Duodenal mucosa (tissue), 2 donors: ENCODE measurements at regions not wholly inside any gene's neighbourhood (a gene's known extent, or its start where the extent isn't known, plus 50 kb on each side); places are given as distances from the start of the nearest gene placed in this dataset.
"Not testable (repeated sequence)": the region's sequence is repeated elsewhere in the genome, so short reads cannot be mapped to it uniquely, and the experiment has no call there.

ENCODE experiments used
- H3K27ac ChIP-seq: one replicate; pipeline ENCODE4 v1.7.0; 2013; ENCODE audit warnings: low read depth, low read length
- H3K27me3 ChIP-seq, 2 donors: one replicate each; pipeline ENCODE4 v1.7.0; 2013; ENCODE audit warnings: low read length in 2 of 2, control low read depth in 1 of 2; ENCODE audit not compliant: insufficient read depth in 2 of 2, control insufficient read depth in 1 of 2
- H3K36me3 ChIP-seq, 2 donors: one replicate each; pipeline ENCODE4 v1.7.0; 2013; ENCODE audit warnings: low read length in 2 of 2, control low read depth in 1 of 2; ENCODE audit not compliant: insufficient read depth in 2 of 2, control insufficient read depth in 1 of 2
- H3K4me1 ChIP-seq, 2 donors: one replicate each; pipeline ENCODE4 v1.7.0; 2013; ENCODE audit warnings: low read length in 2 of 2, control low read depth in 1 of 2; ENCODE audit not compliant: insufficient read depth in 2 of 2, control insufficient read depth in 1 of 2
- H3K4me3 ChIP-seq, 2 donors: one replicate each; pipeline ENCODE4 v1.7.0; 2013; ENCODE audit warnings: low read length in 2 of 2, low read depth in 1 of 2
- H3K9ac ChIP-seq, 2 donors: one replicate each; pipeline ENCODE4 v1.7.0; 2013; ENCODE audit warnings: low read length in 2 of 2, low read depth in 1 of 2
- H3K9me3 ChIP-seq, 2 donors: one replicate each; pipeline ENCODE4 v1.7.0; 2013; ENCODE audit warnings: low read length in 2 of 2, control low read depth in 1 of 2; ENCODE audit not compliant: control insufficient read depth in 1 of 2

GRCh38 chr3:74137790-74138189, 476.7 kb downstream of the CNTN3 start:
- no peaks in the 10 kb centered on the region for H3K9me3 ChIP-seq
- H3K9ac ChIP-seq = no peak overlapping the region
- H3K36me3 ChIP-seq = no peaks in the 10 kb centered on the region
- no peak overlapping the region for H3K4me3 ChIP-seq
- H3K27ac ChIP-seq = no peak overlapping the region
- H3K4me1 ChIP-seq = no peaks in the 10 kb centered on the region
- H3K27me3 ChIP-seq = no peaks in the 10 kb centered on the region

- Histone ChIP-seq H3K27me3 (no peaks in the 10 kb centered on the region), H3K9me3 (no peaks in the 10 kb centered on the region), H3K4me3 (no peak overlapping the region), H3K36me3 (no peaks in the 10 kb centered on the region), H3K9ac (no peak overlapping the region), H3K4me1 (no peaks in the 10 kb centered on the region), H3K27ac (no peak overlapping the region)
Measured at GRCh38 chr3:74135808-74136207, 478.7 kb downstream of the CNTN3 start.

- H3K4me1 ChIP-seq = no peaks in the 10 kb centered on the region
- no peak overlapping the region for H3K9ac ChIP-seq
- H3K36me3 ChIP-seq = no peaks in the 10 kb centered on the region
- no peaks in the 10 kb centered on the region for H3K9me3 ChIP-seq
- H3K27ac ChIP-seq = no peak overlapping the region
- no peak overlapping the region for H3K4me3 ChIP-seq
- H3K27me3 ChIP-seq = no peaks in the 10 kb centered on the region
Measured at GRCh38 chr3:74134831-74135230, 479.6 kb downstream of the CNTN3 start.

- H3K36me3 ChIP-seq, H3K27ac ChIP-seq, H3K9ac ChIP-seq, H3K4me1 ChIP-seq, H3K9me3 ChIP-seq, H3K4me3 ChIP-seq, H3K27me3 ChIP-seq: not testable (repeated sequence)
Measured at GRCh38 chr3:74131546-74132328, 482.7 kb downstream of the CNTN3 start.

- no peak overlapping the region for H3K9ac ChIP-seq
- no peaks in the 10 kb centered on the region for H3K9me3 ChIP-seq
- no peak overlapping the region for H3K27ac ChIP-seq
Measured at GRCh38 chr3:74129611-74130010, 484.8 kb downstream of the CNTN3 start.

GRCh38 chr3:74129056-74129455, 485.4 kb downstream of the CNTN3 start:
- no peak overlapping the region for H3K27ac ChIP-seq
- H3K9me3 ChIP-seq = no peaks in the 10 kb centered on the region
- no peaks in the 10 kb centered on the region for H3K4me1 ChIP-seq
- no peaks in the 10 kb centered on the region for H3K27me3 ChIP-seq
- H3K36me3 ChIP-seq = no peaks in the 10 kb centered on the region
- H3K9ac ChIP-seq = no peak overlapping the region
- H3K4me3 ChIP-seq = no peak overlapping the region

More at GRCh38 chr3:74129611-74130010, 484.8 kb downstream of the CNTN3 start:
- Histone ChIP-seq H3K4me1 (no peaks in the 10 kb centered on the region), H3K36me3 (no peaks in the 10 kb centered on the region), H3K4me3 (no peak overlapping the region), H3K27me3 (no peaks in the 10 kb centered on the region)

GRCh38 chr3:74127256-74127655, 487.2 kb downstream of the CNTN3 start:
- Histone ChIP-seq H3K27ac (no peak overlapping the region), H3K9me3 (no peaks in the 10 kb centered on the region), H3K27me3 (no peaks in the 10 kb centered on the region), H3K4me1 (no peaks in the 10 kb centered on the region), H3K36me3 (no peaks in the 10 kb centered on the region), H3K4me3 (no peak overlapping the region), H3K9ac (no peak overlapping the region)

GRCh38 chr3:74124782-74125181, 489.7 kb downstream of the CNTN3 start:
- no peak overlapping the region for H3K4me3 ChIP-seq
- no peaks in the 10 kb centered on the region for H3K9me3 ChIP-seq
- no peaks in the 10 kb centered on the region for H3K36me3 ChIP-seq

GRCh38 chr3:74122281-74122680, 492.2 kb downstream of the CNTN3 start:
- Histone ChIP-seq H3K4me1 (no peaks in the 10 kb centered on the region), H3K9me3 (no peaks in the 10 kb centered on the region), H3K4me3 (no peak overlapping the region), H3K9ac (no peak overlapping the region), H3K36me3 (no peaks in the 10 kb centered on the region), H3K27me3 (no peaks in the 10 kb centered on the region), H3K27ac (no peak overlapping the region)

More at GRCh38 chr3:74124782-74125181, 489.7 kb downstream of the CNTN3 start:
- Histone ChIP-seq H3K9ac (no peak overlapping the region), H3K27ac (no peak overlapping the region), H3K27me3 (no peaks in the 10 kb centered on the region), H3K4me1 (no peaks in the 10 kb centered on the region)

GRCh38 chr3:74121761-74122160, 492.7 kb downstream of the CNTN3 start:
- H3K27ac ChIP-seq = no peak overlapping the region
- no peak overlapping the region for H3K4me3 ChIP-seq
- no peaks in the 10 kb centered on the region for H3K36me3 ChIP-seq
- no peak overlapping the region for H3K9ac ChIP-seq
- no peaks in the 10 kb centered on the region for H3K4me1 ChIP-seq
- no peaks in the 10 kb centered on the region for H3K27me3 ChIP-seq
- H3K9me3 ChIP-seq = no peaks in the 10 kb centered on the region
